HepG2 (cell line): ENCODE measurements at regions not wholly inside any gene's neighbourhood (a gene's known extent, or its start where the extent isn't known, plus 50 kb on each side); places are given as distances from the start of the nearest gene placed in this dataset.

Experiments
- CBFB ChIP-seq: sonication (generic); formaldehyde crosslinking; IDR thresholded peaks from 2 replicates; pipeline ENCODE4 v1.4.0; 2020; ENCODE audit warnings: missing genetic modification reagents
- FOXJ3 ChIP-seq: sonication (generic); formaldehyde crosslinking; IDR thresholded peaks from 2 replicates; pipeline ENCODE4 v1.4.0; 2020; ENCODE audit warnings: missing genetic modification reagents, mild to moderate bottlenecking, borderline replicate concordance
- MTA3 ChIP-seq: sonication (generic); formaldehyde crosslinking; IDR thresholded peaks from 2 replicates; pipeline ENCODE4 v1.4.0; 2020; ENCODE audit warnings: missing genetic modification reagents
- MXI1 ChIP-seq: IDR thresholded peaks from 3 replicates; pipeline ENCODE4 v1.6.1; 2012; ENCODE audit warnings: low read depth, low read length, inconsistent platforms, borderline replicate concordance
- NPAS2 ChIP-seq: sonication (generic); formaldehyde crosslinking; IDR thresholded peaks from 2 replicates; pipeline ENCODE4 v1.8.0; 2022; ENCODE audit warnings: mild to moderate bottlenecking, missing genetic modification reagents, borderline replicate concordance
- POLR2AphosphoS5 ChIP-seq: IDR thresholded peaks from 2 replicates; pipeline ENCODE4 v1.6.1; 2012; ENCODE audit warnings: low read depth, low read length
- REST ChIP-seq, 2 experiments: IDR thresholded peaks; 2 replicates each; pipeline ENCODE4 v1.6.1; 2011 to 2012; ENCODE audit warnings: low read length in 2 of 2, borderline replicate concordance in 1 of 2, low read depth in 1 of 2, mild to moderate bottlenecking in 1 of 2, moderate library complexity in 1 of 2
- SIN3A ChIP-seq: IDR thresholded peaks from 2 replicates; pipeline ENCODE4 v1.6.1; 2011; ENCODE audit warnings: low read depth, mild to moderate bottlenecking, control low read depth, low read length, borderline replicate concordance
- SMAD3 ChIP-seq: sonication (generic); formaldehyde crosslinking; IDR thresholded peaks from 2 replicates; pipeline ENCODE4 v1.4.0; 2020; ENCODE audit warnings: missing genetic modification reagents
- TCF12 ChIP-seq, 2 experiments: fragments of 450-650 bp in 1 of 2; sonication (generic) in 1 of 2; formaldehyde crosslinking in 1 of 2; IDR thresholded peaks; 2 replicates each; pipeline versions ENCODE4 v1.6.1 to v1.8.0; 2017 to 2022; ENCODE audit warnings: antibody characterized with exemption in 1 of 2, mild to moderate bottlenecking in 1 of 2, missing genetic modification reagents in 1 of 2, moderate library complexity in 1 of 2
- THAP11 ChIP-seq: IDR thresholded peaks from 2 replicates; pipeline ENCODE4 v1.6.1; 2016; ENCODE audit warnings: missing biosample characterization, missing genetic modification reagents
- ZBTB8A ChIP-seq: sonication (generic); formaldehyde crosslinking; IDR thresholded peaks from 2 replicates; pipeline ENCODE4 v1.4.0; 2020; ENCODE audit warnings: mild to moderate bottlenecking, low read depth, missing genetic modification reagents, borderline replicate concordance
- TF ChIP-seq, protein P1 (sequence below): sonication (generic); formaldehyde crosslinking; IDR thresholded peaks from 2 replicates; pipeline ENCODE4 v1.4.0; 2020; ENCODE audit warnings: missing genetic modification reagents, borderline replicate concordance
- TF ChIP-seq, protein P2 (sequence below): sonication (generic); formaldehyde crosslinking; IDR thresholded peaks from 2 replicates; pipeline ENCODE4 v1.5.0; 2020; ENCODE audit warnings: mild to moderate bottlenecking, missing genetic modification reagents, moderate library complexity

GRCh38 chr18:10403708-10404107 is 50.7 kb upstream of the APCDD1 start:
- TF ChIP-seq THAP11 (CRISPR knock-in tag) (no peak), SIN3A (no peak), NPAS2 (no peak), MTA3 (CRISPR knock-in tag) (no peak), TCF12 (IDR thresholded peaks at IDR 0.05) (no peak), TCF12 (CRISPR knock-in tag; IDR thresholded peaks at IDR 0.05) (no peak), FOXJ3 (no peak), ZBTB8A (CRISPR knock-in tag) (no peak), CBFB (CRISPR knock-in tag) (no peak), MXI1 (no peak), REST (IDR thresholded peaks at IDR 0.05; ENCODE audit: borderline replicate concordance in 1 of 2, low read depth in 1 of 2, low read length in 2 of 2) (no peak), SMAD3 (no peak), POLR2AphosphoS5 (no peak)
- TF ChIP-seq, protein P1, sequence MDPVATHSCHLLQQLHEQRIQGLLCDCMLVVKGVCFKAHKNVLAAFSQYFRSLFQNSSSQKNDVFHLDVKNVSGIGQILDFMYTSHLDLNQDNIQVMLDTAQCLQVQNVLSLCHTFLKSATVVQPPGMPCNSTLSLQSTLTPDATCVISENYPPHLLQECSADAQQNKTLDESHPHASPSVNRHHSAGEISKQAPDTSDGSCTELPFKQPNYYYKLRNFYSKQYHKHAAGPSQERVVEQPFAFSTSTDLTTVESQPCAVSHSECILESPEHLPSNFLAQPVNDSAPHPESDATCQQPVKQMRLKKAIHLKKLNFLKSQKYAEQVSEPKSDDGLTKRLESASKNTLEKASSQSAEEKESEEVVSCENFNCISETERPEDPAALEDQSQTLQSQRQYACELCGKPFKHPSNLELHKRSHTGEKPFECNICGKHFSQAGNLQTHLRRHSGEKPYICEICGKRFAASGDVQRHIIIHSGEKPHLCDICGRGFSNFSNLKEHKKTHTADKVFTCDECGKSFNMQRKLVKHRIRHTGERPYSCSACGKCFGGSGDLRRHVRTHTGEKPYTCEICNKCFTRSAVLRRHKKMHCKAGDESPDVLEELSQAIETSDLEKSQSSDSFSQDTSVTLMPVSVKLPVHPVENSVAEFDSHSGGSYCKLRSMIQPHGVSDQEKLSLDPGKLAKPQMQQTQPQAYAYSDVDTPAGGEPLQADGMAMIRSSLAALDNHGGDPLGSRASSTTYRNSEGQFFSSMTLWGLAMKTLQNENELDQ (CRISPR knock-in tag) = no peak
- TF ChIP-seq, protein P2, sequence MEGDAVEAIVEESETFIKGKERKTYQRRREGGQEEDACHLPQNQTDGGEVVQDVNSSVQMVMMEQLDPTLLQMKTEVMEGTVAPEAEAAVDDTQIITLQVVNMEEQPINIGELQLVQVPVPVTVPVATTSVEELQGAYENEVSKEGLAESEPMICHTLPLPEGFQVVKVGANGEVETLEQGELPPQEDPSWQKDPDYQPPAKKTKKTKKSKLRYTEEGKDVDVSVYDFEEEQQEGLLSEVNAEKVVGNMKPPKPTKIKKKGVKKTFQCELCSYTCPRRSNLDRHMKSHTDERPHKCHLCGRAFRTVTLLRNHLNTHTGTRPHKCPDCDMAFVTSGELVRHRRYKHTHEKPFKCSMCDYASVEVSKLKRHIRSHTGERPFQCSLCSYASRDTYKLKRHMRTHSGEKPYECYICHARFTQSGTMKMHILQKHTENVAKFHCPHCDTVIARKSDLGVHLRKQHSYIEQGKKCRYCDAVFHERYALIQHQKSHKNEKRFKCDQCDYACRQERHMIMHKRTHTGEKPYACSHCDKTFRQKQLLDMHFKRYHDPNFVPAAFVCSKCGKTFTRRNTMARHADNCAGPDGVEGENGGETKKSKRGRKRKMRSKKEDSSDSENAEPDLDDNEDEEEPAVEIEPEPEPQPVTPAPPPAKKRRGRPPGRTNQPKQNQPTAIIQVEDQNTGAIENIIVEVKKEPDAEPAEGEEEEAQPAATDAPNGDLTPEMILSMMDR (CRISPR knock-in tag) = no peak
